GM19240 (cell line): ENCODE measurements at regions not wholly inside any gene's neighbourhood (a gene's known extent, or its start where the extent isn't known, plus 50 kb on each side); places are given as distances from the start of the nearest gene placed in this dataset.
"Not testable (repeated sequence)": the region's sequence is repeated elsewhere in the genome, so short reads cannot be mapped to it uniquely, and the experiment has no call there.

Experiments used
- DNase-seq: peaks from one replicate; pipeline ENCODE4 v3.0.0; 2011; ENCODE audit warnings: low spot score; ENCODE audit not compliant: insufficient read length

- DNase-seq, result no peak
Observed at GRCh38 chr6:133047065-133047665, 194.0 kb upstream of the EYA4 start.

- DNase-seq, result no peak
Observed at GRCh38 chr6:133047706-133048105, 193.5 kb upstream of the EYA4 start.

- no peak for DNase-seq
Observed at GRCh38 chr6:133051240-133051639, 189.9 kb upstream of the EYA4 start.

GRCh38 chr6:133052465-133052864 lies 188.7 kb upstream of the EYA4 start:
- no peak for DNase-seq

- DNase-seq, result no peak
Observed at GRCh38 chr6:133055441-133055966, 185.7 kb upstream of the EYA4 start.

GRCh38 chr6:133057352-133057751 lies 183.8 kb upstream of the EYA4 start:
- DNase-seq, result no peak

GRCh38 chr6:133062077-133062476 lies 179.1 kb upstream of the EYA4 start:
- no peak for DNase-seq

- DNase-seq, result no peak
Observed at GRCh38 chr6:133062696-133063306, 178.4 kb upstream of the EYA4 start.

- no peak for DNase-seq
Observed at GRCh38 chr6:133067960-133068359, 173.2 kb upstream of the EYA4 start.

GRCh38 chr6:133070410-133071043 lies 170.6 kb upstream of the EYA4 start:
- DNase-seq, result no peak

- DNase-seq, result no peak
Observed at GRCh38 chr6:133079901-133080300, 161.3 kb upstream of the EYA4 start.

GRCh38 chr6:133083248-133083967 lies 157.7 kb upstream of the EYA4 start:
- no peak for DNase-seq

GRCh38 chr6:133085471-133085870 lies 155.7 kb upstream of the EYA4 start:
- DNase-seq, result no peak

GRCh38 chr6:133085896-133086295 lies 155.3 kb upstream of the EYA4 start:
- DNase-seq, result no peak

GRCh38 chr6:133088931-133089695 lies 152.0 kb upstream of the EYA4 start:
- no peak for DNase-seq

- DNase-seq, result no peak
Observed at GRCh38 chr6:133092199-133092598, 149.0 kb upstream of the EYA4 start.

GRCh38 chr6:133092771-133093170 lies 148.4 kb upstream of the EYA4 start:
- no peak for DNase-seq

- DNase-seq, result not testable (repeated sequence)
Observed at GRCh38 chr6:133093211-133093610, 147.9 kb upstream of the EYA4 start.

GRCh38 chr6:133093956-133094355 lies 147.2 kb upstream of the EYA4 start:
- no peak for DNase-seq

GRCh38 chr6:133097208-133097607 lies 143.9 kb upstream of the EYA4 start:
- no peak for DNase-seq

- DNase-seq, result no peak
Observed at GRCh38 chr6:133099573-133099972, 141.6 kb upstream of the EYA4 start.
